BE2C (cell line): ENCODE measurements at regions not wholly inside any gene's neighbourhood (a gene's known extent, or its start where the extent isn't known, plus 50 kb on each side); places are given as distances from the start of the nearest gene placed in this dataset.

Source experiments
- DNase-seq: peaks from one replicate; pipeline ENCODE4 v3.0.0-alpha.2; 2020
- H3K27me3 ChIP-seq: fragments of 250-450 bp; sonication (Bioruptor Pico); 2 replicates; pipeline ENCODE4 v1.5.1; 2020; ENCODE audit warnings: mild to moderate bottlenecking
- H3K36me3 ChIP-seq: fragments of 250-450 bp; sonication (Bioruptor Pico); 2 replicates; pipeline ENCODE4 v1.5.1; 2020; ENCODE audit warnings: mild to moderate bottlenecking
- H3K4me1 ChIP-seq: fragments of 250-450 bp; sonication (Bioruptor Pico); 2 replicates; pipeline ENCODE4 v1.5.1; 2020
- H3K4me3 ChIP-seq: 2 replicates; pipeline ENCODE4 v1.5.1; 2011; ENCODE audit warnings: low read depth, low read length
- H3K9me3 ChIP-seq: fragments of 250-450 bp; sonication (Bioruptor Pico); 2 replicates; pipeline ENCODE4 v1.5.1; 2020
- CTCF ChIP-seq: IDR thresholded peaks from 2 replicates; pipeline ENCODE4 v1.5.1; 2012; ENCODE audit warnings: mild to moderate bottlenecking, low read depth, low read length

DNA sequence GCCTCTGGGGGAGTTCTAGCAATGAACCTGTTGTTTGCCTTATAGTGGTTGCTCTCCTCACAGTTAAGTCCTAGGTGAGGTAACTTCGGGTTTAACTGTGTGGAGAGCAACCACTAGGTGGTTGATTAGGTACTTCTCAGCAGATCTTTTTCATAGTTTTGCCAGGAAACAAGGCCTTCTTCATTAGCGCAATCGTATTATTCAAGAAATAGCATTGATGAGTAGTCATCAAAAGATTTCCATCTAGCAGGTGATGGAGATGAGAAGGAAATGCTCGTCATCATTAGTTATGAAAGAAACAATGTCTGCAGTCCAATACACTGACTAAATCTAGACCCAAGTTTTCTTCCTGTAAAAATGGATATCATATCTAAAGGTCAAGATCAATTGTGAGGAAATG is 923.3 kb downstream of the AACS start:
- no peak for TF ChIP-seq CTCF
- Histone ChIP-seq H3K4me1 (no peaks in the 10 kb centered on the region), H3K36me3 (no peaks in the 10 kb centered on the region), H3K27me3 (no peaks in the 10 kb centered on the region), H3K4me3 (no peak overlapping the region), H3K9me3 (no peaks in the 10 kb centered on the region)
- DNase-seq: no peak

GRCh38 chr12:125989696-125990095 is 924.5 kb downstream of the AACS start:
- Histone ChIP-seq H3K27me3 (no peaks in the 10 kb centered on the region), H3K9me3 (no peaks in the 10 kb centered on the region), H3K4me1 (no peaks in the 10 kb centered on the region), H3K36me3 (no peaks in the 10 kb centered on the region), H3K4me3 (no peak overlapping the region)
- no peak for DNase-seq
- no peak for TF ChIP-seq CTCF

DNA sequence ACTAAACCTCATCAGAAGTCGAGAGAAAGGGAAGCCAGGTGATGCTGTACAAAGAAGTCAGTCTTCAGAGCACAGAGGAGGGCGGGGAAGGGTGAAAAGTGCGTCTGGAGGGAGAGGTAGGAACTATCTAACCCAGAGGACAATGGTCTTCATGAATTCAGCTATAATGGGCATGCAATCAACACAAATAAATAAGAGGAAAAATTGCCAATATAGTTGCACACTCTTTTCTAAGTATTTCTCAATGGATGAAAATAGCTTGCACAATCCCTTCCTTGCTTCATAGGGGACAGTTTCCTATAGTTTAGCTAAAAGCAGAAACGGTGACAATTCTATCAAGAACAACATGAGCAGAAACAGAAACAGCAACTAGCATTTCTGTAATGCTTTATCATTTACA is 931.2 kb downstream of the AACS start:
- TF ChIP-seq CTCF: no peak
- no peaks in the 10 kb centered on the region for H3K36me3 ChIP-seq

DNA sequence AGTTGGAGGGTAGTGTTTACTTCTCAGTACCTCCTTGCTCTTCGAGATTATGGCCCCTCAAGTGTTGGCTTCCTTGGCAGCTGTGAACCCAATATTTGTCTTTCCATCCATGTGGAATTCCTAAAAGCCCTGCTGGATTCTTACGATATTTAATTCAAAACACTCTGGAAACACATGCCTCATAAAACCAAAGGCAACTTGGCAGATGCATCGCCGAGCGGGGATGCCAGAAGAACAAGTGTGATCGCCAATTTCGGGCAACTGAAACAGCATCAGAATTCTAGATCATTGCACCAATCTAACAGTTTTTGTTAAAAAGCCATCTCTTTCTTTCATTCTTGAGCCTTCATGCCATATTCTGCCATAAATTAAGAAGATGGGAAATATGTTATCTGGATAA is 934.4 kb downstream of the AACS start:
- DNase-seq: no peak
- Histone ChIP-seq H3K9me3 (no peaks in the 10 kb centered on the region), H3K27me3 (no peaks in the 10 kb centered on the region), H3K4me1 (no peaks in the 10 kb centered on the region), H3K4me3 (no peak overlapping the region), H3K36me3 (no peaks in the 10 kb centered on the region)
- no peak for TF ChIP-seq CTCF

More for the DNA sequence above, 931.2 kb downstream of the AACS start:
- H3K9me3 ChIP-seq: no peaks in the 10 kb centered on the region
- no peak overlapping the region for H3K4me3 ChIP-seq
- H3K4me1 ChIP-seq: no peaks in the 10 kb centered on the region
- DNase-seq: no peak
- no peaks in the 10 kb centered on the region for H3K27me3 ChIP-seq

DNA sequence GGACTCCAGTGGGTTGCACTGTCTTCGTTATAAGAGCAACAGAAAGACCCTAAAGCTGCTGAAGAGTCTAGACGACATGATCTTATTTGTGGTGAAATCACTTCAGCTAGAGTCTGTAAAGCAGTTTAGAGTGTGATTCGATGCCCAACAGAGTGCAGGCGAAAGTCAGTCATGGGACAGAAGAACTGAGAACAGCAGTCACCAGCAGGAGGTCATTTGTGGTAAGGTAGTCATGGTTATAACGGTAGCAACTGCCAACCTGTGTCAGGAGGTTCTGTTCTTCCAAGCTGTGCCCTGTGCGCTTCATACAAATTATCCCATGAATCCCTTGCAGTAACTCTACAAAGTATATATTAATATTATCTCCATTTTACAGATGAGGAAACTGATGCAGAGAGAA is 954.1 kb downstream of the AACS start:
- H3K4me3 ChIP-seq: no peak overlapping the region
- no peaks in the 10 kb centered on the region for H3K36me3 ChIP-seq
- no peaks in the 10 kb centered on the region for H3K4me1 ChIP-seq
- TF ChIP-seq CTCF: no peak
- no peaks in the 10 kb centered on the region; the same call in none of the 2 replicates for H3K9me3 ChIP-seq
- no peaks in the 10 kb centered on the region for H3K27me3 ChIP-seq
- no peak for DNase-seq

GRCh38 chr12:126021675-126022074 is 956.4 kb downstream of the AACS start:
- no peak for DNase-seq
- H3K27me3 ChIP-seq: no peaks in the 10 kb centered on the region
- no peaks in the 10 kb centered on the region; the same call in none of the 2 replicates for H3K9me3 ChIP-seq
- H3K4me1 ChIP-seq: no peaks in the 10 kb centered on the region
- H3K36me3 ChIP-seq: no peaks in the 10 kb centered on the region
- no peak for TF ChIP-seq CTCF
- H3K4me3 ChIP-seq: no peak overlapping the region
